H9 (cell line): ENCODE measurements at regions not wholly inside any gene's neighbourhood (a gene's known extent, or its start where the extent isn't known, plus 50 kb on each side); places are given as distances from the start of the nearest gene placed in this dataset.

Experiments used
- DNase-seq: peaks from one replicate; pipeline ENCODE4 v3.0.0-alpha.2; 2017
- H2AFZ ChIP-seq: one replicate; pipeline ENCODE4 v1.6.1; 2013; ENCODE audit warnings: mild to moderate bottlenecking, low read length, control low read depth, moderate library complexity
- H2AK5ac ChIP-seq: 2 replicates; pipeline ENCODE4 v1.6.1; 2013; ENCODE audit warnings: low read length, control low read depth, mixed read lengths; ENCODE audit not compliant: insufficient read length
- H2BK120ac ChIP-seq: one replicate; pipeline ENCODE4 v1.6.1; 2013; ENCODE audit warnings: low read depth, mild to moderate bottlenecking, low read length, control low read depth, inconsistent platforms; ENCODE audit not compliant: poor library complexity, severe bottlenecking
- H2BK12ac ChIP-seq: 2 replicates; pipeline ENCODE4 v1.6.1; 2013; ENCODE audit warnings: low read length, control low read depth, mixed read lengths, low read depth; ENCODE audit not compliant: insufficient read length
- H2BK15ac ChIP-seq: 2 replicates; pipeline ENCODE4 v1.6.1; 2013; ENCODE audit warnings: low read depth, low read length, control low read depth
- H2BK20ac ChIP-seq: one replicate; pipeline ENCODE4 v1.6.1; 2013; ENCODE audit warnings: low read depth, mild to moderate bottlenecking, low read length, control low read depth, inconsistent platforms; ENCODE audit not compliant: poor library complexity, severe bottlenecking
- H2BK5ac ChIP-seq: 2 replicates; pipeline ENCODE4 v1.6.1; 2013; ENCODE audit warnings: low read length, control low read depth, mixed read lengths; ENCODE audit not compliant: insufficient read length
- H3K14ac ChIP-seq: 2 replicates; pipeline ENCODE4 v1.6.1; 2013; ENCODE audit warnings: low read length, control low read depth; ENCODE audit not compliant: insufficient read depth
- H3K18ac ChIP-seq: 2 replicates; pipeline ENCODE4 v1.6.1; 2013; ENCODE audit warnings: low read depth, mild to moderate bottlenecking, mixed read lengths, low read length, control low read depth; ENCODE audit not compliant: insufficient read length
- H3K23ac ChIP-seq: 2 replicates; pipeline ENCODE4 v1.6.1; 2013; ENCODE audit warnings: low read length, control low read depth, mixed read lengths, low read depth; ENCODE audit not compliant: insufficient read length
- H3K23me2 ChIP-seq: 2 replicates; pipeline ENCODE4 v1.6.1; 2013; ENCODE audit warnings: low read depth, mild to moderate bottlenecking, mixed read lengths, low read length, control low read depth; ENCODE audit not compliant: insufficient read length, poor library complexity, severe bottlenecking
- H3K27ac ChIP-seq: 2 replicates; pipeline ENCODE4 v1.5.1; 2013; ENCODE audit warnings: low read length, control low read depth, mixed read lengths, low read depth; ENCODE audit not compliant: insufficient read length
- H3K27me3 ChIP-seq: 2 replicates; pipeline ENCODE4 v1.6.1; 2013; ENCODE audit warnings: low read length, control low read depth, inconsistent platforms; ENCODE audit not compliant: insufficient read depth
- H3K4ac ChIP-seq: 2 replicates; pipeline ENCODE4 v1.6.1; 2013; ENCODE audit warnings: low read depth, mild to moderate bottlenecking, control low read depth, inconsistent platforms, low read length, moderate library complexity
- H3K4me1 ChIP-seq: 2 replicates; pipeline ENCODE4 v1.6.1; 2013; ENCODE audit warnings: low read length, control low read depth, inconsistent platforms; ENCODE audit not compliant: insufficient read depth
- H3K4me2 ChIP-seq: 2 replicates; pipeline ENCODE4 v1.6.1; 2013; ENCODE audit warnings: low read length, control low read depth, mixed read lengths; ENCODE audit not compliant: insufficient read length, insufficient read depth
- H3K56ac ChIP-seq: 2 replicates; pipeline ENCODE4 v1.6.1; 2013; ENCODE audit warnings: low read depth, mild to moderate bottlenecking, mixed read lengths, low read length, control low read depth; ENCODE audit not compliant: insufficient read length
- H3K79me1 ChIP-seq: 2 replicates; pipeline ENCODE4 v1.6.1; 2013; ENCODE audit warnings: low read depth, mild to moderate bottlenecking, moderate library complexity, low read length, control low read depth, inconsistent platforms; ENCODE audit not compliant: insufficient read depth, poor library complexity, severe bottlenecking
- H3K79me2 ChIP-seq: 2 replicates; pipeline ENCODE4 v1.6.1; 2013; ENCODE audit warnings: low read length, control low read depth, inconsistent platforms; ENCODE audit not compliant: insufficient read depth
- H3K9ac ChIP-seq: 2 replicates; pipeline ENCODE4 v1.6.1; 2013; ENCODE audit warnings: low read length, control low read depth, mixed read lengths; ENCODE audit not compliant: insufficient read length; ENCODE audit errors: extremely low read depth
- H3K9me3 ChIP-seq: one replicate; pipeline ENCODE4 v1.6.1; 2013; ENCODE audit warnings: low read depth, low read length, inconsistent platforms; ENCODE audit not compliant: control insufficient read depth
- H3T11ph ChIP-seq: one replicate; pipeline ENCODE4 v1.6.1; 2013; ENCODE audit warnings: mild to moderate bottlenecking, low read length, control low read depth, inconsistent platforms
- H4K20me1 ChIP-seq: one replicate; pipeline ENCODE4 v1.6.1; 2013; ENCODE audit not compliant: control insufficient read depth, insufficient read length, insufficient read depth
- H4K5ac ChIP-seq: 2 replicates; pipeline ENCODE4 v1.6.1; 2013; ENCODE audit warnings: low read depth, mild to moderate bottlenecking, mixed read lengths, low read length, control low read depth; ENCODE audit not compliant: insufficient read length
- H4K8ac ChIP-seq: replicated peaks from 2 replicates; pipeline ENCODE4 v1.6.1; 2013; ENCODE audit warnings: low read length, control low read depth, mixed read lengths, low read depth; ENCODE audit not compliant: insufficient read length
- H4K91ac ChIP-seq: 2 replicates; pipeline ENCODE4 v1.6.1; 2013; ENCODE audit warnings: low read depth, mild to moderate bottlenecking, moderate library complexity, mixed read lengths, low read length, control low read depth; ENCODE audit not compliant: insufficient read length
- H3K27ac Mint-ChIP-seq, 3 experiments: 2 replicates in 2 of 3; 3 replicates in 1 of 3; pipeline ENCODE4 v1.8.0; 2020 to 2021; ENCODE audit warnings: mixed read lengths in 3 of 3, mild to moderate bottlenecking in 1 of 3, moderate library complexity in 1 of 3
- H3K27me3 Mint-ChIP-seq: 2 replicates; pipeline ENCODE4 v1.8.0; 2021; ENCODE audit warnings: low read depth, mild to moderate bottlenecking, moderate library complexity, mixed read lengths
- H3K36me3 Mint-ChIP-seq, 3 experiments: 2 replicates in 2 of 3; 3 replicates in 1 of 3; pipeline ENCODE4 v1.8.0; 2020 to 2021; ENCODE audit warnings: low read depth in 3 of 3, mixed read lengths in 3 of 3; ENCODE audit not compliant: insufficient read depth in 1 of 3
- H3K4me1 Mint-ChIP-seq, 2 experiments: 2 replicates each; pipeline ENCODE4 v1.8.0; 2020; ENCODE audit warnings: mixed read lengths in 2 of 2
- H3K4me3 Mint-ChIP-seq, 2 experiments: 2 replicates in 1 of 2; 3 replicates in 1 of 2; pipeline ENCODE4 v1.8.0; 2020 to 2021; ENCODE audit warnings: mild to moderate bottlenecking in 2 of 2, mixed read lengths in 2 of 2, moderate library complexity in 1 of 2
- H3K9me3 Mint-ChIP-seq, 2 experiments: 2 replicates in 1 of 2; 3 replicates in 1 of 2; pipeline ENCODE4 v1.8.0; 2020; ENCODE audit warnings: mild to moderate bottlenecking in 2 of 2, mixed read lengths in 2 of 2, moderate library complexity in 1 of 2
- CTCF ChIP-seq: fragments of 200-600 bp; sonication (generic); conservative IDR thresholded peaks from 3 replicates; pipeline ENCODE4 v1.8.0; 2021; ENCODE audit warnings: antibody characterized with exemption, mild to moderate bottlenecking
- WGBS: extraction: QIAGEN DNeasy Blood & Tissue Kit; methylation state at CpG from one replicate; pipeline ENCODE4 v1.1.7; 2013; ENCODE audit warnings: missing lambda C conversion rate, low lambda C conversion rate, mixed read lengths; ENCODE audit not compliant: insufficient read length; ENCODE audit errors: extremely low coverage; 5-methylcytosine and 5-hydroxymethylcytosine counted together

- Histone ChIP-seq H3K56ac (no peak overlapping the region), H3K79me1 (no peaks in the 10 kb centered on the region), H3K27ac (no peak overlapping the region), H3K27me3 (no peaks in the 10 kb centered on the region), H4K5ac (no peak overlapping the region), H3K9me3 (no peaks in the 10 kb centered on the region), H4K8ac (no peak overlapping the region), H4K91ac (no peak overlapping the region), H3K4ac (no peak overlapping the region), H3K9ac (no peak overlapping the region), H3K18ac (no peak overlapping the region), H3K4me2 (no peak overlapping the region), H3K14ac (no peak overlapping the region), H2AK5ac (no peak overlapping the region), H2BK5ac (no peak overlapping the region), H3T11ph (no peak overlapping the region), H2BK120ac (no peak overlapping the region), H3K4me1 (no peaks in the 10 kb centered on the region), H2BK20ac (no peak overlapping the region), H4K20me1 (no peaks in the 10 kb centered on the region), H3K23me2 (no peaks in the 10 kb centered on the region), H2BK12ac (no peak overlapping the region), H3K23ac (no peak overlapping the region), H2BK15ac (no peak overlapping the region), H3K79me2 (no peaks in the 10 kb centered on the region), H2AFZ (no peak overlapping the region)
- Mint-ChIP-seq H3K4me1 (peaks cover 3 to 8% of the 10 kb centered on the region in 2 experiments; a peak in 2 of 4 replicates), H3K36me3 (peaks cover 0 to 7% (median 0%) of the 10 kb centered on the region in 3 experiments; a peak in 2 of 7 replicates), H3K27me3 (peaks cover 13% of the 10 kb centered on the region), H3K9me3 (no peaks in the 10 kb centered on the region), H3K27ac (no peak overlapping the region), H3K4me3 (no peak overlapping the region)
- no peak for DNase-seq
- WGBS: no CpG with 5 or more reads among the region's 7 CpGs
- TF ChIP-seq CTCF: no peak
These were observed 340.7 kb upstream of the IRX2 start for GRCh38 chr5:3092211-3092610.
